IPS-20b (cell line): ENCODE measurements at regions not wholly inside any gene's neighbourhood (a gene's known extent, or its start where the extent isn't known, plus 50 kb on each side); places are given as distances from the start of the nearest gene placed in this dataset.

Experiments used
- H3K27ac ChIP-seq: one replicate; pipeline ENCODE4 v1.5.1; 2013; ENCODE audit warnings: low read length
- H3K27me3 ChIP-seq: 2 replicates; pipeline ENCODE4 v1.6.1; 2013; ENCODE audit warnings: mild to moderate bottlenecking, low read length, inconsistent platforms; ENCODE audit not compliant: insufficient read depth
- H3K36me3 ChIP-seq: 2 replicates; pipeline ENCODE4 v1.6.1; 2013; ENCODE audit warnings: low read depth, mild to moderate bottlenecking, inconsistent platforms, low read length, moderate library complexity; ENCODE audit not compliant: insufficient read depth
- H3K4me1 ChIP-seq: 2 replicates; pipeline ENCODE4 v1.6.1; 2013; ENCODE audit warnings: mild to moderate bottlenecking, control low read depth, inconsistent platforms, low read length, moderate library complexity; ENCODE audit not compliant: insufficient read depth
- H3K4me3 ChIP-seq: 2 replicates; pipeline ENCODE4 v1.5.1; 2013; ENCODE audit warnings: mild to moderate bottlenecking, low read length, inconsistent platforms
- H3K9ac ChIP-seq: 2 replicates; pipeline ENCODE4 v1.6.1; 2013; ENCODE audit warnings: low read depth, mild to moderate bottlenecking, inconsistent platforms, low read length, moderate library complexity
- H3K9me3 ChIP-seq: 2 replicates; pipeline ENCODE4 v1.6.1; 2013; ENCODE audit warnings: mild to moderate bottlenecking, low read depth, low read length, inconsistent platforms; ENCODE audit not compliant: insufficient read depth

DNA sequence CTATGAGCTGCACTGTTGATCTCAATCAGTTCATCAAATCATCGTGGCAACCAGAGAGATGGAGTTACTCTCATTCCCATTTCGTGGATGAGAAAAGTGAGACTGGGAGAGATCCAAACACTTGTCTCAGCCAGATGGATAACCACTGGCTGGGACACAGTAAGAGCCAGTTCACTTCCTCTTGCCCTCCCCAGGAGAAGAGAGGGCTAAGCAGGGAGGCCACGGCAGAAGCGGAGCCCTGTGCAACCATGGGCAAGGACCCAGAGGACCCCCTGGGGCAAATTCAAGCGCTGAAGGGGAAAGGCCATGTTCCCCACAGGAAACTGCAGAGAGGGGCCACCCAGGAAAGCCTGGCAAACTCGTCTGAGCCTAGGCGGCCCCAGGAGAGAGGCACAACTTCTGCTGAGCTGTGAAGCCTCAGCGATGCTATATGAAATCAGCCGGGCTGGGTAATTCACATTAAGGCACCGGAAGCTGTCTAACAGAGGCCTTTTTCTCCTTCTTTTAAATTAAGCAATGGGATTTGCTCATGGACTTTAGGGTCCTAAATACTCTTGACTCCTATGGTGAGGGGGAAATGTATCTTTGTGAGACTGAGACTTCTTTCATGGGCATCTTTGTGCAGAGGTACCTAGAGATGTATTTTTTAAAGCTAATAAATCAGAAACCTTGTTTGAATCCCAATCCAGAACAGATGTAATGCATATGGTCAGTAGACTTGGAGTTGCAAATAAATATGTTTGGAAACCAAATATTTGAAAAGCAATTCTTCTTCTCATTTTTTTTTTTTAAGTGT is 137.1 kb upstream of the SMIM23 start:
- Histone ChIP-seq H3K27me3 (no peaks in the 10 kb centered on the region), H3K4me1 (peaks cover 18% of the 10 kb centered on the region), H3K9ac (no peak overlapping the region)

DNA sequence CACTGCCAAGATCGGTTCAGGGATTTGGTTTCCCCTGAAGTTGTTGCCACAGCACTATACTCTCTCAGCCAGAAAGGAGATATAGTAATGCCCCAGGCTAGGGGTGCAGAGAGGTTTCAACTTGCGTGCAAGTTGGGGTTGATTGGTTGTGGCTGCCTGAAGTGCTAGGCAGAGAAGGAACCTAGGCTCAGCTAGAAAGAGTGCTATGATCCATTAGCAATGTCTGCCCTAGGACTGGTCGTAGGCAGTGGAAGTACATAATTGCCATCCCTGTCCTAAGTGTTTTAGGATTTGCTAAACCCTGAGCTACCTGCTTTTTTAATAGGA is 136.6 kb upstream of the SMIM23 start:
- H3K4me3 ChIP-seq, result no peak overlapping the region
- no peak overlapping the region for H3K27ac ChIP-seq
- no peaks in the 10 kb centered on the region for H3K9me3 ChIP-seq
- H3K4me1 ChIP-seq, result peaks cover 18% of the 10 kb centered on the region
- no peaks in the 10 kb centered on the region for H3K27me3 ChIP-seq
- H3K36me3 ChIP-seq, result no peaks in the 10 kb centered on the region
- no peak overlapping the region for H3K9ac ChIP-seq

More for the DNA sequence above, 137.1 kb upstream of the SMIM23 start:
- H3K27ac ChIP-seq, result no peak overlapping the region
- no peak overlapping the region for H3K4me3 ChIP-seq
- no peaks in the 10 kb centered on the region for H3K36me3 ChIP-seq
- no peaks in the 10 kb centered on the region for H3K9me3 ChIP-seq

DNA sequence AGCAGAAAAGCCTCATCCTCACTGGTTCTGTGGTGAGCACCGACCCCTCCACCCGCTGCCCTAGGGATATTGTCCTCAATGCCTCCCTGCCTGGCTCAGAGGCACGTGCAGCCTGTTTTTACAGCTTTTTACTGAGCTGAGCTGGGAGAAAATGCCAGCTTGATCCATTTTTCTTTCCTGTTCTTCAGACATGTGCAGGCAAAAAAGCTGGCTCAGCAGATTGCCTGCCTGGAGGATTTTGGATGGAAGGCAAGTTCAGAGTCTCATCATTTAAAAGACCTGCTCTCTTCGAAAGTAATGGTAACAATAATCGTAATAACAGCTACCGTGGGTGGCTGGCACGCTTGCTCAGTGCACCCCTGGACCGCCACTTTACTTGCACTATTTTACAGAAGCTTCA is 135.0 kb upstream of the SMIM23 start:
- no peak overlapping the region for H3K9ac ChIP-seq
- H3K4me1 ChIP-seq, result peaks cover 7% of the 10 kb centered on the region; the same call in 1 of the 2 replicates
- H3K27ac ChIP-seq, result no peak overlapping the region
- H3K27me3 ChIP-seq, result no peaks in the 10 kb centered on the region
- H3K9me3 ChIP-seq, result no peaks in the 10 kb centered on the region
- no peak overlapping the region for H3K4me3 ChIP-seq
- no peaks in the 10 kb centered on the region for H3K36me3 ChIP-seq

DNA sequence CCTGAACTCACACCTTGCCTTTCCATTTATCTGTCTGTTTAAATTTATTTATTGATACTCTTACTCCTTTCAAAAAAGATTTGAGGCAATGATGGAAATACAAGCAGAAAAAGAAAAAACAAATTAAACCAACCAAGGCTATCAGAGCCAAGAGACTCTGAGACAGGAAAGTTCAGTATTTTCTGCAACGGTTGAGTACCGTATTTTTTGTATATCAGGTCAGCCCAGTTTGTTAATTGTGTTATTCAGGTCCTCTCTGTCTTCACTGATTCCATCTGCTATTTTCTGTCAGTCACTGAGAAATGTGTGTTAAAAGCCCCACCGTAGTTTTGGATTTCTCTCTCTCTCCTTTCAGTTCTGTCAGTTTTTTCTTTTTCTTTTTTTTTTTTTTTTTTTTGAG is 134.5 kb upstream of the SMIM23 start:
- no peaks in the 10 kb centered on the region for H3K36me3 ChIP-seq

DNA sequence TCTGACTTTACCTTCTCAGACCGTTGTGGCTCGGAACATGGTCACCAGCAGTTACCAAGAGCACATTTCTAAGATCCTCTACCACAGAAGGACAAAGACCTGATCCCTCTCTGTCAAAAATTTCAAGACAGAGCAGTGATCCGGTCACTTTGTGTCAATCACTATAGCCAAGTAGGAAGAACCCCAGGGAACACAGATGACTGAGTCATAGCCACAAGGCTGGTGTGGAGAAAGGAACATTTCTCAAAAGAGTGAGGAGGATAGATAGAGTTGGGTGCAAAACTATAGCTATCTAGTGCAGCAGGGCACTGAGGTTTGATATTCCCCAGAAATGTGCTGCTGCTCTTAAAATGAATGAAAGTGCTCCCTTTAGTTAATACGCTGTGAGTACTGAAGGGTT is 130.7 kb upstream of the SMIM23 start:
- no peak overlapping the region for H3K9ac ChIP-seq
- no peaks in the 10 kb centered on the region for H3K9me3 ChIP-seq
- no peaks in the 10 kb centered on the region for H3K36me3 ChIP-seq
- H3K27ac ChIP-seq, result no peak overlapping the region
- H3K4me3 ChIP-seq, result no peak overlapping the region
- 0 out of 2 replicates have a peak, but pooled peaks cover 6% of the 10 kb centered on the region for H3K27me3 ChIP-seq
- no peaks in the 10 kb centered on the region for H3K4me1 ChIP-seq

More for the DNA sequence above, 134.5 kb upstream of the SMIM23 start:
- Histone ChIP-seq H3K9ac (no peak overlapping the region), H3K27ac (no peak overlapping the region), H3K4me1 (peaks cover 4% of the 10 kb centered on the region; the same call in 1 of the 2 replicates), H3K27me3 (no peaks in the 10 kb centered on the region), H3K9me3 (no peaks in the 10 kb centered on the region), H3K4me3 (no peak overlapping the region)

DNA sequence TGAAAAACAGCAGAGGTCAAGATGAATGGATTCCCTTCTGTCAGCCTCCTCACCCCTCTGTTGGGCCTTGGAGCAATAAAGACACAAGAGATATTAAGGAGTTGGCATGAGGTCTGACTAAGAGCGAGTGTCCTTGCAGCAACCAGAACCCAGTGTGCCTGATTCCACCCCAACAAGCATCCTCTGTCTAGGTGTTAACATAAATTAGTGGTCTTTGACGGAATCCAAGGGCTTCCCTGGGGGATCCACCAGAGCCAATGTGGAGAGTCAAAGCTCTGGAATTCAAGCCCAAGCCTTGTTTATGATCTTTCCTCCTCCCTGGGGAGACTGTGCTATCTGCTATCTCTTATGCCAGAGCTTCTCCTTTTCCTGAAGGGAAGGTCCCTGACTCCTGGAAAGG is 128.1 kb upstream of the SMIM23 start:
- Histone ChIP-seq H3K4me3 (no peak overlapping the region), H3K9ac (no peak overlapping the region), H3K27ac (no peak overlapping the region), H3K36me3 (no peaks in the 10 kb centered on the region), H3K27me3 (0 out of 2 replicates have a peak, but pooled peaks cover 6% of the 10 kb centered on the region), H3K9me3 (no peaks in the 10 kb centered on the region), H3K4me1 (no peaks in the 10 kb centered on the region)

DNA sequence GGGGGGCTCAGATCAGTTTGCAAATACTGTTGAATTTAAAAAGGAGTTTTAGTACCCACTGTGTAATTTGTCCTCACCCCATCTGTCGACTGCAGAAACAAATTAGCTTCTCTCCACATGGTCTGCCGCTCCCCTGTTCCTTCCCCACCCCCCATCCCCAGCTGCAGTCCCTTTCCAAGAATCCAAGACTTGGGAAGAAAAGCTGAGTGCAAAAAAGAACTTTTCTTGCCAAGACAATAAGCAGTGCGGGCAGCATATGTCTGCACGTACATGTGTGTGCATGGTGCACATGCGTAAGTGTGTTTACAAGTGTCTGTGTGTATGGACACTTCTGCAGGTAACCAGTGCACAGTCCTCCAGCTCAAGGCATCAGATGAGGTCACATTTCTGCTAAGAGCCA is 125.7 kb upstream of the SMIM23 start:
- Histone ChIP-seq H3K27ac (no peak overlapping the region), H3K4me3 (no peak overlapping the region), H3K9me3 (no peaks in the 10 kb centered on the region), H3K36me3 (no peaks in the 10 kb centered on the region), H3K27me3 (0 out of 2 replicates have a peak, but pooled peaks cover 6% of the 10 kb centered on the region), H3K4me1 (no peaks in the 10 kb centered on the region), H3K9ac (no peak overlapping the region)

DNA sequence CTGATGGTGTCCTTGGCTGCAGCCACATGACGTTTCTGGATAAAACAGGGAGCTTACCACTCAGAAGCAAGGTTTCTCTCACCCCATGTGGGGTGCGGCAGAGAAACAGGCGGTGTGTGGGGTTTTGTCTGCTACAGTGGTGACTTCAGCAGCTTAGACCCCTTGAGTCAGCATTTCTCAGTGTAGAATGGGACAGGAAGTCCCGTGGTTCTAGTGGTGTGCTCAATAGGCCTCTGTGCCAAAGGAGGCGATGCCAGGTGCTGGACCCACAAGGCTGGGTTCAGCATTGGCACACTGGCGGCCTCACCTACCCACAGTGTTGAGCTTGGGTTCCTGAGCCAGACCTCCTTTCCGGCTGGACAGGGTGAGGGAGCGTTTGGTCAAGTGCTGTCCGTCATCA is 125.2 kb upstream of the SMIM23 start:
- H3K9ac ChIP-seq, result no peak overlapping the region
- no peaks in the 10 kb centered on the region for H3K4me1 ChIP-seq
- no peaks in the 10 kb centered on the region for H3K36me3 ChIP-seq
- no peak overlapping the region for H3K27ac ChIP-seq
- H3K27me3 ChIP-seq, result 0 out of 2 replicates have a peak, but pooled peaks cover 6% of the 10 kb centered on the region
- no peak overlapping the region for H3K4me3 ChIP-seq
- no peaks in the 10 kb centered on the region for H3K9me3 ChIP-seq

DNA sequence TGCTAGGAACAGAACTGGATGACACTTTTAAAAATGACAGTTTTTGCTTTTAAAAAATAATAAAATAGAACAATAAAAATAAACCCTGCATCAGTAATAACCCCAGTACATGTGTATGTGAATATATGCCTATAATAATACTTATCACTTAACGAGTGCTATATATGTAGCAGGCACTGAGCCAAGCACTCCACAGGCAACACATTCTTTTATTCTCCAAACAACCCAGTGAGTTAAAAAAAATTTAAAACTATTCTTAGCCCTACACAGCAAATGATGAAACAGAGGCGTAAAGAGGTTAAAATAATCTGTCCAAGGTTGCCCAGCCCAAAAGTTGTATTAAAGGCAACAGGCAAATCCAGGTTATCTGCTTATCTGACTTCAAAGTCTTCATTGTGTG is 124.5 kb upstream of the SMIM23 start:
- Histone ChIP-seq H3K4me3 (no peak overlapping the region), H3K27ac (no peak overlapping the region), H3K4me1 (no peaks in the 10 kb centered on the region), H3K27me3 (0 out of 2 replicates have a peak, but pooled peaks cover 6% of the 10 kb centered on the region), H3K36me3 (no peaks in the 10 kb centered on the region), H3K9ac (no peak overlapping the region), H3K9me3 (no peaks in the 10 kb centered on the region)

DNA sequence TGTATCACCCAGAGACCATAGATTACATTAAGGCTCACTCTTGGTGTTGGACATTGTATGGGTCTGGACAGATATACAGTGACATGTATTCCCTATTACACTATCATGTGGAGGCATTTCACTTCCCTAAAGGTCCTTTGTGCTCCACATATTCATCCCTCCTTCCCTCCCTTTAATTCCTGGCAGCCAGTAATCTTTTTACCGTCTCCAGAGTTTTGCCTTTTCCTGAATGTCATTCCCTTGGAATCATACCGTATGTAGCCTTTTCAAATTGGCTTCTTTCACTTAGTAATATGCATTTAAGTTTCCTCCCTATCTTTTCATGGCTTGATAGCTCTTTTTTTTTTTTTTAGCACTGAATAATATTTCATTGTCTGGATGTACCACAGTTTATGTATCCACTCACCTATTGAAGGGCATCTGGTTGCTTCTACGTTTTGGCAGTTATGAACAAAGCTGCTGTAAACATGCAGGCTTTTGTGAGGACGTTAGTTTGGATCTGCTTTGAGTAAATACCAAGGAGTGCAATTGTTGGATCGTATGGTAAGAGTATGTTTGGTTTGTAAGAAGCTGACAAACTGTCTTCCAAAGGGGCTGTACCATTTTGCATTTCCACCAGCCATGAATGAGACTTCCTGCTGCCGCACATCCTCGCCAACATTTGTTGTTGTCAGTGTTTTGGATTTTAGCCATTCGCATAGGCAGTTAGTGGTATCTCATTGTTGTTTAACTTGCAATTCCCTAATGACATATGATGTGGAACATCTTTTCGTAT is 122.1 kb upstream of the SMIM23 start:
- peaks cover 9% of the 10 kb centered on the region; the same call in 1 of the 2 replicates for H3K4me1 ChIP-seq
- no peaks in the 10 kb centered on the region for H3K27me3 ChIP-seq
- H3K4me3 ChIP-seq, result no peak overlapping the region
- H3K27ac ChIP-seq, result no peak overlapping the region
- no peaks in the 10 kb centered on the region for H3K9me3 ChIP-seq
- no peaks in the 10 kb centered on the region for H3K36me3 ChIP-seq
- H3K9ac ChIP-seq, result no peak overlapping the region

DNA sequence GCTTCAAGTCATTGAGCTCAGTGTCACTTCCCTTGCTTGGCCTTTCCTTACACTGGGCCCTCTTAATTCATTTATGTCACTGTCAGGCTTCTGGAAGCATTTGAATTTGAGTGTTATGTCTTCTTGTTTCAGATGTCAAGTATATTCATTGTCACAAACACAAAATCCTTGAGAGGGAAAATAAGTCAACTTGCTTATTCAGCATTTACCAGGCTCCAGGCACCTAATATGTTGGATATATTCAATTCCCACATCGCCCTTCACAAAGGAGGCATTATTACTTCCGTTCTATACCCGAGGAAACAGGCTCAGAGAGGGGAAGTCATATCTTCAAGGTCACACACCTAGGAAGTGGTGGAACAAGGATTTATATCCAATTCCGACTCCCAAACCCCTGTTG is 121.1 kb upstream of the SMIM23 start:
- Histone ChIP-seq H3K27ac (no peak overlapping the region), H3K36me3 (no peaks in the 10 kb centered on the region), H3K27me3 (no peaks in the 10 kb centered on the region; the same call in 1 of the 2 replicates), H3K4me3 (no peak overlapping the region), H3K4me1 (peaks cover 10% of the 10 kb centered on the region; the same call in 1 of the 2 replicates), H3K9me3 (no peaks in the 10 kb centered on the region), H3K9ac (no peak overlapping the region)

DNA sequence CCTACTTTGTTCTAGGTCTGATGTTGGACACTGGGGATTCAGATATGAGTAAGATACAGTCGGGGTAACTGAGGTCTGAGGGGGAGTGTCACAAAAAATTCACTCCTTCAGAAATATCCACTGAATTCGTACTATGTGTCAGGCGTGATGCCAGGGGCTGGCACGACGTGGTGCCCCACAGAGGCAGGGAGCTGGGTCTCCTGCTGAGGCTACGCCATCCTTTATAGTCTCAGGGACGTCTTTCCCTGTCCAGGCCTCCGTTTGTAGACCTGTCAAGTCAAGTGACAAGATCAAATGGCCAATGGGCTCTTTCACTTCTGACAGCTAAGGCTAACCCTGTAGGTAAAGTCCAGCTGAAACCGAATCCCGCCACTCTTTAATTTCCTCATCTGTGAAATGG is 118.8 kb upstream of the SMIM23 start:
- Histone ChIP-seq H3K36me3 (no peaks in the 10 kb centered on the region), H3K9me3 (no peaks in the 10 kb centered on the region), H3K4me1 (peaks cover 10% of the 10 kb centered on the region; the same call in 1 of the 2 replicates), H3K4me3 (no peak overlapping the region), H3K27me3 (no peaks in the 10 kb centered on the region; the same call in 1 of the 2 replicates), H3K9ac (no peak overlapping the region), H3K27ac (no peak overlapping the region)
